GM23338 (cell line): ENCODE measurements at regions not wholly inside any gene's neighbourhood (a gene's known extent, or its start where the extent isn't known, plus 50 kb on each side); places are given as distances from the start of the nearest gene placed in this dataset.

Source experiments
- EZH2 ChIP-seq: fragments of 200-600 bp; sonication (generic); IDR thresholded peaks from one replicate; pipeline ENCODE4 v1.8.0; 2017; ENCODE audit warnings: antibody characterized with exemption, mild to moderate bottlenecking, low read depth; ENCODE audit not compliant: unreplicated experiment
- EZH2phosphoT487 ChIP-seq: fragments of 200-600 bp; sonication (generic); IDR thresholded peaks from one replicate; pipeline ENCODE4 v1.8.1; 2018; ENCODE audit warnings: antibody characterized with exemption; ENCODE audit not compliant: unreplicated experiment
- POLR2AphosphoS5 ChIP-seq: IDR thresholded peaks from 2 replicates; pipeline ENCODE4 v1.6.1; 2016; ENCODE audit warnings: antibody characterized with exemption, low read depth
- REST ChIP-seq: IDR thresholded peaks from one replicate; pipeline ENCODE4 v1.6.1; 2018; ENCODE audit warnings: antibody characterized with exemption; ENCODE audit not compliant: unreplicated experiment
- ZNF114 ChIP-seq: fragments of 250-450 bp; sonication (Bioruptor Pico); IDR thresholded peaks from 2 replicates; pipeline ENCODE4 v1.5.0; 2020; ENCODE audit warnings: mild to moderate bottlenecking, moderate library complexity
- TF ChIP-seq, protein P1 (sequence below), 2 experiments: fragments of 200-600 bp in 1 of 2; sonication (generic) in 1 of 2; conservative IDR thresholded peaks; 2 replicates each; pipeline versions ENCODE4 v1.5.1 to v1.6.1; 2016 to 2017; ENCODE audit warnings: antibody characterized with exemption in 2 of 2, low read depth in 2 of 2, mild to moderate bottlenecking in 2 of 2, moderate library complexity in 1 of 2

GRCh38 chr1:221137666-221138065, 258.4 kb downstream of the HLX start:
- TF ChIP-seq POLR2AphosphoS5 (no peak), EZH2phosphoT487 (no peak), REST (no peak), EZH2 (no peak), ZNF114 (no peak)
- TF ChIP-seq, protein P1, sequence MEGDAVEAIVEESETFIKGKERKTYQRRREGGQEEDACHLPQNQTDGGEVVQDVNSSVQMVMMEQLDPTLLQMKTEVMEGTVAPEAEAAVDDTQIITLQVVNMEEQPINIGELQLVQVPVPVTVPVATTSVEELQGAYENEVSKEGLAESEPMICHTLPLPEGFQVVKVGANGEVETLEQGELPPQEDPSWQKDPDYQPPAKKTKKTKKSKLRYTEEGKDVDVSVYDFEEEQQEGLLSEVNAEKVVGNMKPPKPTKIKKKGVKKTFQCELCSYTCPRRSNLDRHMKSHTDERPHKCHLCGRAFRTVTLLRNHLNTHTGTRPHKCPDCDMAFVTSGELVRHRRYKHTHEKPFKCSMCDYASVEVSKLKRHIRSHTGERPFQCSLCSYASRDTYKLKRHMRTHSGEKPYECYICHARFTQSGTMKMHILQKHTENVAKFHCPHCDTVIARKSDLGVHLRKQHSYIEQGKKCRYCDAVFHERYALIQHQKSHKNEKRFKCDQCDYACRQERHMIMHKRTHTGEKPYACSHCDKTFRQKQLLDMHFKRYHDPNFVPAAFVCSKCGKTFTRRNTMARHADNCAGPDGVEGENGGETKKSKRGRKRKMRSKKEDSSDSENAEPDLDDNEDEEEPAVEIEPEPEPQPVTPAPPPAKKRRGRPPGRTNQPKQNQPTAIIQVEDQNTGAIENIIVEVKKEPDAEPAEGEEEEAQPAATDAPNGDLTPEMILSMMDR (conservative IDR thresholded peaks at IDR 0.05; ENCODE audit: low read depth in 2 of 2), result no peak
